GM21737 (cell line): ENCODE measurements at regions not wholly inside any gene's neighbourhood (a gene's known extent, or its start where the extent isn't known, plus 50 kb on each side); places are given as distances from the start of the nearest gene placed in this dataset.

Experiments used
- ATAC-seq: cut with Tn5 transposase; IDR thresholded peaks from one replicate; pipeline ENCODE4 v1.9.1; 2021; ENCODE audit warnings: mild to moderate bottlenecking, moderate library complexity; ENCODE audit not compliant: unreplicated experiment

DNA sequence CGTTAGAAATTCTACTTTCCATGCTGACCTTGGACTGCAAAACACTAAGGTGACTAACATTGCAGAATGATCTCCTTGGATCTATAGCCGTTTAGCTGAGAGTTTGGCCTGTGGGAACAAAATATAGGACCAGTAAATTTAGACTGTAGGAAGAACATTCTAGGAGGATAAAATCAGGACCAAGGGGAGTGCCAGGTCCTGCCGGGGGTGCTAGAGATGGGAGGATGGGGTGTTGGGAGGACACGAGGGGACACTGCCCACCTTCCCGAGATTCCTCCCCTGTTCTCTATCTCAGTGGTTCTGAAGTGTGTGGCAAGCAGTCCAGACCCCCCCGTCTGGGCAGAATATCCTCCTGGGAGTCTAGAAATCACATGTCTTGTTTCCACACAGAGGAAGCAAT lies 445.2 kb downstream of the ZSWIM6 start:
- no peak for ATAC-seq

DNA sequence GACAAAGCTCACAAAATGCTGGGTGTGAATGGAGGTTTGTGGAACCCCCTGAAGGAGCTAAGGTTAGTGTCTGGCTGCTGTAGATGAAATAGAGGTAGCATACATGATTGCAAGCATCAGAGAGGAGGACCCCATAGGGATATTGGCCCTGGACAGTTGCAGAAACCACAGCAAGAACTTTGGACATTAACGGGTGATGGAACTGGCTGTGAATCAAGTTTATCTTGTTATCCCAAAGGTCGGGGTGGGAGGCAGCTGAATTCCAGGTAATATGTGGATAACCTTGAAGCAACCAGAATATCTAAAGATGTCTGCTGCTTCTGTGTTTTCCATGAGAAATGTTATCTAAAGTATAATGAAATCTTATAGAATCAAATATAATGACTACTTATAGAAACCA lies 447.7 kb downstream of the ZSWIM6 start:
- no peak for ATAC-seq

DNA sequence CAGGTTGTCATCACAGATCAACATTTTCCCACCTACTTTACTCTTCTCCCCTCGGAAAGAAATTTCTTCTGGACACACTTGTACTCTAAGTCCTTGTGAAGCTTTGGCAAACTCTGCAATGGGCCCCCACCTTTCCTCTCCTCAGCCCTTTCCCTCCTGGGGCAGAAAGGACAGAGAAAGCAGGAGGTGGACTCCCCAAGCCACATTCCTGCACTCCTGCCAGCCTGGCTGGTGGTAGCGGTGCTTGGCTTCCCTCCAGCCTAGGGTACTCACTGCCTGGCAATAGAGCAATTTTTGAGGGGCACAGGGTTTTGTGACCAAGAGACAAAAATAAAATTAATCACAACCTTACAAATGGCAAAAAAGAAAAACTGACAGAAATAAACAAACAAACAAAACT lies 451.4 kb downstream of the ZSWIM6 start:
- no peak for ATAC-seq

DNA sequence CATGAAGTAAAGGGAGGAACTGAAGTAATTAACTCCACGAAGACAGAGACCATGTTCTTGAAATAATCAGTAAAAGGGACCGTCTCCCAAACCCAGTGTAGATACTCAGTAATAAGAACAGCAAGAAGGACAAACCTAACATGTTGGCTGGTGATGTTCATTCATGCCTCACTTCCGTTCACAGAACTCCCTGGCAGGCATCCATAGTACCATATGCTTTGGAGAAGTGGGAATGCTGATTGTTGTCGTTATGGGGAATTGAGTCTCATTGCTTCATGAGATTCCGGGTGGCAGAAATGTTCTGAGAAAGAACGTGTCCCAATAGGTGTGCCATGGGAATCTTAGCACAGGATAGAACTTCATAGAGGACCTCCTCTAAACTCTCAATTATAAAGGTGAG lies 452.3 kb downstream of the ZSWIM6 start:
- ATAC-seq, result no peak

DNA sequence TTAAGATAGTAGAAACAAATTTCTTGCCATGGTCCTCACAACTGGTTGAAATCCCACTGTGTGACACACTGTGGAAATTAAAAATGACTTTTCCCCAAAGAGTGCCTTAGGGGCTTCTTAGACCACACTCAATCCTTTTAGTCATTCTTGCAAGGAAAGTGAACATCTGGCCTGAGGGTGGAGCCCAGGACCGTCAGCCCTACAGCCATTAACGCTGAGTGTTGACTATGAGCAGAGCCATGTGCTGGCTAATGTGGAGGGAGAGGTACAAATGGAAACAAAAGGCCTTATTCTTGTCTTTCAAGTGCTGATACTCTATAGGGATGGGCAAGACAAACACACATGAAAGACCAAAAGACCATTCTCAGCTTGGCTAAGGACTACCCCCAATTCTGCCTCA lies 456.5 kb downstream of the ZSWIM6 start:
- ATAC-seq, result no peak

DNA sequence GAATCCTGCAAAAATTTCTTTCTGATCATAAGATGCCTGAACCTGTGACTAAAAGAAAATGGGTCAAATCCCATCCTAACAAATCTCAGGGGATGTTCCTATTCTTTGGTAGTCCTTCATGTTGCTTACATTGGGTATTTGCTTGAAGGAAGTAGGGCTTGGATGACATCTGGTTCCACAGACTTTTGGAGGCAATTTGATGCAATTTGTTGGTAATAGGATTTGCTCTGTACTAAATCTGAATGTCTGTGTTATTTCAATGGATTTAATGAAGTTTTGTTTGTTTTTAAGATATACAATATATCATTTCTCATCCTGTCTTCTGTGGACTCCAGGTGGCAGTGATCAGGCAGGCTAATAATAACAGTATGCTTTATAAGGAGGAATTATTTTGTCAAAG lies 457.9 kb downstream of the ZSWIM6 start:
- no peak for ATAC-seq

DNA sequence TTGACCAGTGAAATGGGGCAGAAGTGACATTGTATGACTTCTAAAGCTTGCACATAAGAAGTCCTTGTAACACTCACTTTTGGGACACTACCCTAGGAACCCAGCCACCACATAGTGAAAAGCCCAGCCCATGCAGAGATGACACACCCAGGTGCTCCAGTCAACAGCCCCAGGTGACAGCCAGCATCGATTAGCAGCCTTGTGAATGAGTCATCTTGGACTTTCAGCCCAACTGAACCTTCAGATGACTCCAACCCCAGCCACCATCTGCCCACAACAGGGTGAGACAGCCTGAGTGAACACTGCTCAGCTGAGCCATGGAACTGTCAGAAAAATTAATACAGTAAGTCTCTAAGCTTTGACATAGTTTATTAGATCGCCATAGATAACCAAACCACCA lies 458.6 kb downstream of the ZSWIM6 start:
- ATAC-seq, result peak; percentile 75

DNA sequence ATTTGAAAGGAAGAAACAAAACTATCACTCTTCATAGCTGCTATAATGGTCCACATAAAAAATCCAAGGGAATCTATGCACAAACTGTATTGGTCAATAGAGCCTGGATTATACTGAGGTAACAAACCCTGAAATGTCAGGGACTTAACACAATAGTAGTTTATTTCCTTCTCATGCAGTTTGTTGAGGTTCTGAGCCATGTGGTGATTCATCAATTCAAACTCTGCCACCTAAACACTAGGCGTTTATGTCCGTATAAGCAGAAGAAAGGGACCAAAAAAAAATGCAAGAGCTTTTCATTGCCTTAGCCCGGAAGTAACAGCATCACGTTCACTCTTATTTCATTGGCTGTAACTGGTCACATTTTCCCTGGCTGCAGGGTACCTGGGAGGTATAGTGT lies 464.7 kb downstream of the ZSWIM6 start:
- no peak for ATAC-seq

DNA sequence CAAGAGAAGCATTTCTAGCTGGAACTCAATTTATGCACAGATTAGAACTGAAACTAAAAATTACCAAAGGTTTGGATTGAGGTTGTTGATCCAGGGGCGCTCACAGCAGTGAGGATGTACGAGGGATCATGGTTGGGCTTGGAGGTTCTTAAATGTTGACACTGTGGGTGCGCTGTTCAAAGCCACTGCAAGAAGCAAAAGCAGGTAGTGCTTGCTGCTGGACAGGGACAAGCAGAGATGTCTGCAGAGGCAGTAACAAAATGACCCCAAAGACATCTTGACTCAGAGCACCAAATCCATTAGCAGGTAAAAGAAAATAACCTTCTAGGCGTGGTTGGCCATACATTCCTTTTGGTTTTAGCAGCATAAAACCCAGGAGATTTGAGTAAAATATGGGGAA lies 468.4 kb downstream of the ZSWIM6 start:
- no peak for ATAC-seq

DNA sequence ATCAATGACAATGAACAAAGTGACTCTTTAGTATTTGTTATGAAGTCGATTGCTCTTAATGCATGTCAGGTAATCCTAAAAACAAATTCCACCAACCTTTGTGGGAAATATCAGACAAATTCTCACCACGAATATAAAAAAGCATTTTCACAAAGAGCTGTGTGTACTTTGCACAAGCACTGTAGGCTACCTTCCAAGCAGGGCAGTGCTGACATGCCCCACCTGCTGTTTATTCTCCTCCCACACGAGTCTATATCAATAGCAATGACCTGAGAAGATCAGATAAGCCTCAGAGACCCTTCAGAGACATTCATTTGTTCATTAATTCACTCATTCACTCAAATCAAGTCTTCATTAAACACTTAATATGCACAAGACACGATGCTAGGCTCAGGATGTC lies 469.1 kb downstream of the ZSWIM6 start:
- no peak for ATAC-seq

DNA sequence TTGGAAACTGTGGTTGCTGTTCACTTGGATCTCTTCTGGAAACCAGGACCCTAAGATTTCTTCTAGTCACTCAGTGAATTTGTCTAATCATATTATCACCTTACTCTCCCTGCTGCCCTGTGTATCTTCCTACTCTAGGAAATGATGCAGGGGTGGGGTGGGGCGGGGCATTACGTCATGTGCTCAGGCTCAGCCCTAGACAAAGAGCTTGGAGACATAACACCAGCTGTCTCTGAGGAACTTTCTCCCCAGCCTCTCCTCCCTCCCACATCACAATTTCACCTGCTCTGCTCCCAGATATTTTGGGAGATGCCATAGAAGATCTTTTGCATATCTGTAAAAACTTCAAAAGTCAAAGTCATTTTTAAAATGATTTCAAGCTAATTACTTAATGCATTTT lies 470.4 kb downstream of the ZSWIM6 start:
- no peak for ATAC-seq

DNA sequence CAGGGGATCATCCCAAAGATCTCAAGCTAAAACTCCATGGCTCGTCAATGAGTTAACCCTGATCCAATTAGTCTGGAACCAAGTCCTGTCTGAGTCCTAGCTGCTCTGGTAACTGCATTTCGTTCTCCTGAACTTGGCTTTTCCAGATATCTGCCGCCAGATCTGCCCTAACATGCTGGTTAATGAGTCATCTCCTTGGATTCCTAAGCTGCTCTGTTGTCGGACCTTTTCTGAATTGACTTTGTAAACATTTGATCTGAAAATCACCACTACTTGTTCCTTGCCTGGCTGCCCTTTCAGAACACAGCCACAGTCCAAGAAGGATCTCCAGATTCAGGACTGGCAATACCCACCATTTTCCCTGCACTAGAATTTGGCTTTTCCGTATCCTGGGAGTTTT lies 473.0 kb downstream of the ZSWIM6 start:
- ATAC-seq, result no peak

DNA sequence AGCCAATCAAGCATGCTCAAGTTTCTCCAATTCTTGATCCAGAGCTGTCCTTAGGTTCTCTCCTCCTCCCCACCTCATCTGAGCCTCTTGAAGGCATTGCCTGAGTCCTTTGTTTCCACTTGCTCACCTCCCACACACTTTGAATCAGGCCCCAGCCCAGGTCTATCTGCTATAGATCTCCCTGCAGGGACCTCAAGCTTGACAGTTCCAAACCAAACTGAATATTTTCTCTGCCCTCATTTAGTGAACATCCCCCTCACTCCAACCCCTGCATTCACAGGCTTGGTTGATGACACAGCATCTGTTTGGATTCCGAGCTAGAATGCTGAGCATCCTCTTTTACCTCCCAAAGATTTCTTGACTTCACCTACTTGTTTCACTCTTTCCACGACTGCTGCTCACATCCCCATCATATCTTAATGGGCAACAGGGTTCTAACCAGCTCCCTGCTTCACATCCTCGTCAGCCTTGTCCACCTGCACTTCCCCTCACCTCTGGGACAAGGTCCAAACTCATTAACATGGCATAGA lies 474.5 kb downstream of the ZSWIM6 start:
- no peak for ATAC-seq

DNA sequence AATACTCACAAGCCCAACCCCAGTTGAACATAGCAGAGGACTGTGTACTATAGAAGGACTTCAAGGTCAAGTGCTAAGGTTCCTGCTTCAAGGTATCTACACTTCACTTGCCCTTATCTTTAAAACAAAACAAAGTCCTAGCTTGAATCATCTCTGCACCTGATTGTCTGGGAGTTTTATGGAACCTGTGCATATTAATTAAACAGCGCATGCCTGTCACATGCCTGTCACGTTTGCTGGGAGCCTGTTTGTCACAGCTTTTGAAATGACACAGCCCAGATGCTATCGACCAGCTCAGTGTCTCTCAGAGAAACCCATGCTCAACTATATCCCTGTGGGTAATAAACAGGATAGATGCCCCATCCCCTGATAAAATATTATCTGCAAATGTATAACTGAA lies 476.0 kb downstream of the ZSWIM6 start:
- ATAC-seq, result no peak

DNA sequence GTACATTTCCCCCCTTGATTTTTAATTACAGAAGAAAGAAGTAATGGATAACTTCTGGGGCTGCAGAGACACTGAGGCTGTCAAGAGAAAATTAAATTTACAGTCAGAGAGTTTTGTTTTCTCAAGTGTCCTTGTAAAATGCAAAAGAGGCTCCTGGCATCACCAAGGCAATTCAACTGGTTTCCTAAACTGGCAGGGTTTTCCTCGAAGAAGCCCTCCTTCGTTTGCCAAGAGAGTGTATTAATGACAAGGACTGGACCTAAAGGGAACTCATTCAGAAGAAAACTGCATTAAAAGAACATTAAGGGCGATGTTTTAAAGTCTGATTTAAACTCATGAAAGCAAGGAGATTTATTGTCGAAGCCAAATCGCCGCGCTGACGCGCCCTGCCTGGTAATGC lies 476.9 kb downstream of the ZSWIM6 start:
- ATAC-seq, result no peak

DNA sequence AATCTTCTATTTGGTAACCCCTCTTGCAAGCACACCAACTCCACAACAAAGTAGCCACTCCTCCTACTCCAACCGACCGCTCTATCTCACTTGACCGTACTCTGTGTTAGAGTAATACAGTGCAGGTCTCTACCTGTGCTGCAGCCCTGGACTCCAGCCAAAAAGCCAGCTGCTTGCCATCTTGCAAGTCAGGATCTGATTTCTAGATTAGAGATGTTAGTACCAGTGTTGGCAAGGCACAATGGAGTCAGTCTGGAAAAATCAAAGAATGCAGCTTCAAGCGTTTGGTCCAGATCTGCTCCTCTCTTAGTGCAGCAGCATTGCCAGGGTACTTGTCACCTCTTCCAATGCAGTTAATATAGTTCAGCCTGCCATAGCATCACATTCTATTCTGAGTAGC lies 477.6 kb downstream of the ZSWIM6 start:
- no peak for ATAC-seq

DNA sequence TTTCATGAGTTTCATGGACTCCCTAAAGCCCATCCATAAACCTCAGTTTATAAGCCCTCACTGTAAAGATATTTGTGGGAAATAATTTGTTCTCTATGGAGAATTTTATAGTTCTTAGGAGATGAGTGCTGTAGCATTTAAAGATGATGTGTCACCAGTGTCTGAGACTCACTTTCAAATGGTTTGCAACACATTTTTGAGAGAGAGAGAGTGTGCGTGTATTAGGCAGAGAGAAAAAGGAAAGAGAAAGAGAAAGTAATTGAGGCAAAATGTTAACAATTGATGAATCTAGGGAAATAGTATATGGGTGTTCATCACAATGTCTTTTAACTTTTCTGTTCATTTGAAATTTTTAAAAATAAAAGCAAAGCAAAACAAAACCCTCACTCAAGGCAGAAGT lies 479.0 kb downstream of the ZSWIM6 start:
- no peak for ATAC-seq

DNA sequence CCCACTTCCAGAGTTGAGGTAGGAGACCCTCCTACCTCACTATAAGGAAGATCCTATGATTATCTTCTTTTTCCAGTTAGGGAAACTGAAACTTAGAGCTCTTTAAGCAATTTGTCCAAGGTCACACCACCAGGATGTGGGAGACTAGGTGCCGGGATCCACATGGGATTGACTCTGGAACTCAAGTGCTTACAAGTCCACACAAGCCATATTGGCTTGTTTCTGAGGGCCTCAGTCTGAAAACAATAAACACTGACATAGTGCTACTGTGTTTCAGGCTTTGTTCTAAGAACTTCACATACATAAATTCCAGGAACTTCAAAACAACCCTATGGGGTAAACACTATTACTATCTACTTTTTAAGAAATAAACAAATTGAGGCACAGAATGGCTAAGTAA lies 481.3 kb downstream of the ZSWIM6 start:
- ATAC-seq, result no peak

DNA sequence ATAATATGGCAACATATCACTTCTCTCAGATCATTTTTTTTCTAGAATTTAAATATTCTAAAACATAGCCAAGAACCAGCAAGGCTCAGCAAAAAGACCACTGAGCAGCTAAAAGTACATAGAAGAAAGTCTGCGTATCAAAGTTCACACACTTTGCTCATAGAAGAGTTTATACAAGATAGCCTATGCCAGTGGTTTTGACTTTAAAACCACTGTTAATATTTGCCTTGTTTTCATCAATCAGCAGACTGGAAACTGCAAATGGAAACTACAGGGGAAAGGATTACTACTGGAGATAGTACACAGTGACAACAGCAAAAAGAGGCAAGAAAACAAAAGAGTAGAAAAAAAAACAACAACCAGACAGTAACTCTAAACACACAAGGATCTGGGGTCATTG lies 483.3 kb downstream of the ZSWIM6 start:
- ATAC-seq, result no peak

DNA sequence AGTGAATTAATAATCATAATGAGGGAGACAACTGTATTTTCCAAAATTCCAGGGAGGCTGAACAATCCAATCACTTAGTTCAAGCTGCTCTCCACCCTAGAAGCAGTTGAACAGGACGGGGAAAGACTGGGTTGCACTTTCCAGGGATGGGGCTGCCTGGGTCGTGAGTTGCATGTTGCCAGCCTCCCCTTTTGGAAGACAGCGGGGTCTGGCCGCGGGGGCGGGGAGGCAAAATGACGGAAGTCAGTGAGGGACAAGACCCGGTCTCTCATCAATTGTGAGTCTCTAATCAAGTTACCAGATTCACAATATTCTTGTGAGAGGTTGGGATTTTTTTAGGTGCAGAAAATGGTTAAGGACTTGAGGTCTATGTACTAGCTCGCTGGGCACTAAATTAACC lies 484.1 kb downstream of the ZSWIM6 start:
- no peak for ATAC-seq

DNA sequence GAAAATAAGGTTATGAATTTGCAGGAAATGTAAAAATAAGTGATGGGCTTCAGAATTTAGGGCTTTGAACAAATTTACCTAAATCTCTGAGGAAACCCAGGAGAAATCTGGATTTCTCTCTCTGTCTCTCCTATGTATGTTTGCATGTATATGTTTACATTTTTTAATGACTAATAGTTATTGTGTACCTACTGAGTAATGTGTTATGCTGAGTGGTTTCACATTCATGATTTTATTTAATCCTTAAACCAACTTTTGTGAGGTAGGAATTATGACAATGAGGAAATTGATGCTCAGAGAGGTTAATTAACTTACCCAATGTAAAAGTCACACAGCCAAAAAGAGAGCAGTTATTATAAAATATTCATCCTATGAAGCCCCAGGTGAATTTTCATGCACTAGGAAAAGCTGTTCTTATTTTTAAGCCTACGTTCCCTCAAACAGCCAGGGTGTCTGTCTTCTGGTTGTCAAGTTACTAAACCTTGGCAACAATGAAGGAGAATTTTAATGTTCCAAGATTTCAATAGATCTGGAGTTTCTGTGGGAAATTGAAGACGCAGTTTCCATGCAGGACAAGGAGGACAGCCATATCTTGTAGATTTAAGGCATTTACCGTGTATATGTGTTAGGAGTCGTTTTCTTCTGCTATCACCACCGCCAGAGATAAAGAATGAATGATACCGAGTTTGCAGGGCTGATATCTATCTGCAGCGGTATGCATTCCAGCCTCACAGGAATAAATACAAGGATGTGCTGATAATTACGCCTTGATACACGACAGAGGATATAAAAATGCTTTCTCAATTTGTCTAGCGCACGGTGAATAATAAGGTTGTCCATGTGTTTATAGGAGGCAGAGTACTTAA lies 484.8 kb downstream of the ZSWIM6 start:
- ATAC-seq, result no peak

DNA sequence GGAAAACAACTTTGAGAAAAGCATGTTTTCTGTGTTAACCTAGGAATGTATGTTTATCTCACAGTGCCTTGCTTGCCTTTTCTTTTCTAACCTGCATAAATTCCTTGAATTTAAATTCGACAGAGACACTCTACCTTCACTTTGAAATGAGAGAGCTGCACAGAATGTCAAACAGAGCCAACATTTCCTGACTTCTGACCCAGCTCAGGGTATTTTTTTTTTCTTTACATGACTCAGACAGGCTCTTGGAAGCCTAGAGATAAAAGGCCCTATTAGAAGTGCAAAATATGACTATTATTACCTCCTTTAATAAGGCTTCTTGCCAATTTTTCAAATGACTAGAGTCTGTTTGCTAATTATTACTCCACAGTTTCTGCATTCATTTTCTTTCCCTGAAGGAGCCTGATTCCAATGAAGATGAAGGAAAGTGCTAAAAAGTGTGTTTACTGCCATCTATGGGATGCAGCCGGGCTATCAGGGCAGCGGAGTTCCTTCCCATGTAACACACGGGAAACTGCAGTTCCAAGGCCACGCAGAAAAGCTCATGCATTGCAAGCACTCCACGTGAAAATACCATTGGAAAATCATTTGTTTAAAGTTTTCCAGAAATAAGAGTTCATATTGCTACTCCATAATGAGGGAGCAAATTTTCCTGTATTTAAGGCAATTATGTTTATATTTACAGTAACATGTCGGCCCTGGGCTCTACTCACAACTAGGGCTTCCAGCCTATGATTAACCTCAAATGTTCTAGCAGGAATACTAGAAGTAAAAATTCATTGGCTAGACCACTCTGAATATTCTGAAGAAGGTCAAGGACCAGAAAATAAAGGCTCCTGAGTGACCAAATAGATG lies 485.6 kb downstream of the ZSWIM6 start:
- no peak for ATAC-seq
